K562 (cell line): ENCODE measurements at regions not wholly inside any gene's neighbourhood (a gene's known extent, or its start where the extent isn't known, plus 50 kb on each side); places are given as distances from the start of the nearest gene placed in this dataset.
A peak's percentile ranks its signal among the peaks of the same experiment; 100 is the strongest.

ENCODE experiments used
- ATAC-seq: fragments of 200-7000 bp; cut with Tn5 transposase; 3 replicates; pipeline ENCODE4 v1.9.1; 2020; ENCODE audit warnings: moderate library complexity
- BruUV-seq: library from RNA; stranded (reverse); fragments of 400-500 nt; replicated peaks from 2 replicates; lab custom pipeline; 2021; lab: Mats Ljungman, UMichigan
- CTCF ChIA-PET: fragments of 300-600 bp; formaldehyde crosslinking; extraction: SDS; loops from one replicate; lab custom pipeline; 2021; ENCODE audit warnings: low intra/inter-chr PET ratio; lab: Yijun Ruan, JAX
- POLR2A ChIA-PET: fragments of 300-600, 350-650 bp; sonication (Branson Sonifier 250); formaldehyde crosslinking; extraction: SDS; loops from one replicate; lab custom pipeline; 2021; ENCODE audit warnings: antibody characterized with exemption, inconsistent platforms; lab: Yijun Ruan, JAX
- DNase-seq, 4 experiments: peaks; one replicate each; pipeline versions ENCODE4 v3.0.0 to v3.0.0-alpha.2; 2011 to 2018; ENCODE audit warnings: low spot score in 3 of 4, mixed read lengths in 3 of 4; ENCODE audit errors: extremely low read depth in 1 of 4
- FAIRE-seq: peaks from 2 replicates; lab custom pipeline; 2011; peaks lifted over from hg19 to GRCh38; lab: Jason Lieb, UNC
- H2AFZ ChIP-seq: 2 replicates; pipeline ENCODE4 v1.6.0; 2011; ENCODE audit warnings: low read depth, low read length, control low read depth, inconsistent platforms
- H3K27ac ChIP-seq: fragments of 200-600 bp; 3 replicates; pipeline ENCODE4 v1.8.0; 2011; ENCODE audit warnings: low read depth, mild to moderate bottlenecking, control low read depth, inconsistent platforms, low read length, moderate library complexity, mixed read lengths; ENCODE audit errors: extremely low read depth
- H3K27me3 ChIP-seq, 2 experiments: fragments of 300-600 bp in 1 of 2; 2 replicates in 1 of 2; 3 replicates in 1 of 2; pipeline versions ENCODE4 v1.6.0 to v1.8.0; 2011; ENCODE audit warnings: inconsistent platforms in 2 of 2, low read length in 2 of 2, mild to moderate bottlenecking in 1 of 2, mixed read lengths in 1 of 2, moderate library complexity in 1 of 2; ENCODE audit not compliant: control insufficient read depth in 2 of 2, insufficient read depth in 2 of 2
- H3K36me3 ChIP-seq: fragments of 300-600 bp; 3 replicates; pipeline ENCODE4 v1.8.0; 2011; ENCODE audit warnings: mild to moderate bottlenecking, low read length, inconsistent platforms; ENCODE audit not compliant: control insufficient read depth, insufficient read depth
- H3K4me1 ChIP-seq, 2 experiments: fragments of 200-600 bp in 1 of 2; replicated peaks in 1 of 2; 2 replicates in 1 of 2; 3 replicates in 1 of 2; pipeline versions ENCODE4 v1.5.1 to v1.8.0; 2011; ENCODE audit warnings: inconsistent platforms in 2 of 2, low read length in 2 of 2, mild to moderate bottlenecking in 1 of 2, mixed read lengths in 1 of 2, moderate library complexity in 1 of 2; ENCODE audit not compliant: control insufficient read depth in 2 of 2, insufficient read depth in 2 of 2
- H3K4me2 ChIP-seq: 2 replicates; pipeline ENCODE4 v1.6.1; 2011; ENCODE audit warnings: low read length, control low read depth, inconsistent platforms, mixed read lengths; ENCODE audit not compliant: insufficient read depth
- H3K4me3 ChIP-seq: fragments of 200-600 bp; sonication (generic), shearing (Covaris generic); 2 replicates; pipeline ENCODE4 v1.5.1; 2016; ENCODE audit warnings: control low read depth, inconsistent platforms
- H3K79me2 ChIP-seq: fragments of 200-600 bp; 3 replicates; pipeline ENCODE4 v1.8.0; 2011; ENCODE audit warnings: low read length, inconsistent platforms; ENCODE audit not compliant: control insufficient read depth, insufficient read depth
- H3K9ac ChIP-seq, 2 experiments: 2 replicates each; pipeline versions ENCODE4 v1.6.0 to v1.6.1; 2011; ENCODE audit warnings: low read depth in 2 of 2, low read length in 2 of 2, control low read depth in 1 of 2, inconsistent platforms in 1 of 2, mild to moderate bottlenecking in 1 of 2, mixed read lengths in 1 of 2; ENCODE audit not compliant: insufficient read depth in 1 of 2
- H3K9me1 ChIP-seq: one replicate; pipeline ENCODE4 v1.6.0; 2011; ENCODE audit warnings: inconsistent platforms, mild to moderate bottlenecking, low read length, moderate library complexity; ENCODE audit not compliant: control insufficient read depth, insufficient read depth
- H3K9me3 ChIP-seq: replicated peaks from 2 replicates; pipeline ENCODE4 v1.5.1; 2011; ENCODE audit warnings: low read depth, low read length, inconsistent platforms; ENCODE audit not compliant: control insufficient read depth, insufficient read depth
- H4K20me1 ChIP-seq: replicated peaks from 2 replicates; pipeline ENCODE4 v1.6.1; 2011; ENCODE audit warnings: low read length, inconsistent platforms, mixed read lengths; ENCODE audit not compliant: control insufficient read depth, insufficient read depth
- COPS2 ChIP-seq: fragments of 450-650 bp; conservative IDR thresholded peaks from 2 replicates; pipeline ENCODE4 v1.6.1; 2016; ENCODE audit warnings: mild to moderate bottlenecking, moderate library complexity
- MAFG ChIP-seq: fragments of 450-650 bp; conservative IDR thresholded peaks from 2 replicates; pipeline ENCODE4 v1.6.1; 2016; ENCODE audit warnings: missing genetic modification characterization, missing compliant biosample characterization
- NFE2 ChIP-seq: IDR thresholded peaks from 2 replicates; pipeline ENCODE4 v1.6.1; 2014; ENCODE audit warnings: antibody characterized with exemption, low read depth
- NFIX ChIP-seq: fragments of 250-450 bp; sonication (Bioruptor Pico); IDR thresholded peaks from 2 replicates; pipeline ENCODE4 v1.4.0; 2020; ENCODE audit warnings: low read depth, mild to moderate bottlenecking, moderate library complexity
- PML ChIP-seq: IDR thresholded peaks from 2 replicates; pipeline ENCODE4 v1.6.1; 2012; ENCODE audit warnings: low read length, inconsistent platforms
- RFX7 ChIP-seq: fragments of 250-450 bp; sonication (Bioruptor Pico); IDR thresholded peaks from 2 replicates; pipeline ENCODE4 v1.5.1; 2021; ENCODE audit warnings: mild to moderate bottlenecking
- SLC30A9 ChIP-seq: fragments of 250-450 bp; sonication (Bioruptor Pico); IDR thresholded peaks from 2 replicates; pipeline ENCODE4 v1.8.0; 2022; ENCODE audit warnings: mild to moderate bottlenecking, moderate library complexity
- SUPT5H ChIP-seq: fragments of 450-650 bp; IDR thresholded peaks from 2 replicates; pipeline ENCODE4 v1.6.1; 2016
- TEAD2 ChIP-seq: fragments of 450-650 bp; IDR thresholded peaks from 2 replicates; pipeline ENCODE4 v1.6.1; 2016; ENCODE audit warnings: missing genetic modification characterization, control low read depth, missing compliant biosample characterization
- THRAP3 ChIP-seq: fragments of 450-650 bp; IDR thresholded peaks from 2 replicates; pipeline ENCODE4 v1.6.1; 2016; ENCODE audit warnings: mild to moderate bottlenecking, inconsistent platforms, borderline replicate concordance
- YBX1 ChIP-seq: fragments of 450-650 bp; IDR thresholded peaks from 2 replicates; pipeline ENCODE4 v1.7.1; 2016; ENCODE audit warnings: mild to moderate bottlenecking
- ZNF347 ChIP-seq: fragments of 450-650 bp; formaldehyde crosslinking; IDR thresholded peaks from 2 replicates; pipeline ENCODE4 v1.4.0; 2020; ENCODE audit warnings: low read depth, mild to moderate bottlenecking, moderate library complexity
- ZNF444 ChIP-seq: fragments of 250-450 bp; sonication (Bioruptor Pico); IDR thresholded peaks from 2 replicates; pipeline ENCODE4 v1.4.0; 2020; ENCODE audit warnings: mild to moderate bottlenecking, moderate library complexity
- ZNF830 ChIP-seq: fragments of 250-450 bp; sonication (Bioruptor Pico); IDR thresholded peaks from 2 replicates; pipeline ENCODE4 v1.5.0; 2021; ENCODE audit warnings: mild to moderate bottlenecking
- in situ Hi-C: fragments of 300-500 bp; cut with MboI; formaldehyde crosslinking; loops from 4 replicates; pipeline ENCODE4 v1.15.0; 2018; ENCODE audit warnings: inconsistent platforms, mixed read lengths
- intact Hi-C: fragments of 100-400 bp; cut with micrococcal nuclease; formaldehyde crosslinking; loops from 2 replicates; pipeline ENCODE4 v1.14.2; 2022
- TF ChIP-seq, protein P1 (sequence below): sonication (generic); formaldehyde crosslinking; IDR thresholded peaks from 2 replicates; pipeline ENCODE4 v1.8.0; 2022; ENCODE audit warnings: missing genetic modification reagents, mild to moderate bottlenecking, borderline replicate concordance
- TF ChIP-seq, protein P2 (sequence below): fragments of 250-450 bp; sonication (Bioruptor Pico); IDR thresholded peaks from 2 replicates; pipeline ENCODE4 v1.5.0; 2020; ENCODE audit warnings: mild to moderate bottlenecking, borderline replicate concordance
- TF ChIP-seq, protein P3 (sequence below): fragments of 450-650 bp; IDR thresholded peaks from 2 replicates; pipeline ENCODE4 v1.7.0; 2016; ENCODE audit warnings: borderline replicate concordance

DNA sequence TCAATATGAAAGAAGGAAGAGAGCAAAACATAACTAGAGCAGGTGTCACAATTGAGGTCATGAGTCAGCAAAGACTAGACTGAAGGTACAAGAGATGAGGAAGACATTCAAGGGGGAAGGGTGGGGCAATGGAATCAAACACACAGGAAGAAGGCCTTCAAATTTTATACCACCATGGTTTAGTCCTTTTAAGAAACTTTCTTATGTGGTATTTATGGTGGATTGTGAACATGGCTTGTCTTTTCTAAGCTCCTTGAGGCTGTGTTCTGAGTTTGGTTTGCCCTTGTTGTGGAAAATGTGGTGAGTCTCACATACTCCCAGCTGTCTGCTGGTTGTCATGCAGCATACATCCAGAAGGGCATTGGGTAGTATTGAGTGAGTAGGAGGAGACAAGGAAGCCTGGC lies 62.1 kb downstream of the NABP1 start:
- no peak overlapping the region for H3K9ac ChIP-seq
- no peaks in the 10 kb centered on the region for H4K20me1 ChIP-seq
- FAIRE-seq (no peak), ATAC-seq (0 out of 3 replicates have a peak, but pooled peaks have one; percentile 51), DNase-seq (no peak)
- in situ Hi-C loops (no loop called here), intact Hi-C loops (no loop called here)
- ChIA-PET POLR2A (no interaction called here), CTCF (no interaction called here)
- no peaks in the 10 kb centered on the region for H3K9me3 ChIP-seq
- no peaks in the 10 kb centered on the region for H3K9me1 ChIP-seq
- no TSS peak for BruUV-seq
- H3K79me2 ChIP-seq, result no peaks in the 10 kb centered on the region
- no peak overlapping the region; the same call in 2 of the 3 replicates for H3K27ac ChIP-seq
- H2AFZ ChIP-seq, result peak overlapping the region; percentile 40; the same call in 1 of the 2 replicates
- H3K4me1 ChIP-seq, result no peaks in the 10 kb centered on the region; a peak in 2 of 5 replicates
- no peaks in the 10 kb centered on the region for H3K27me3 ChIP-seq
- no peak overlapping the region for H3K4me3 ChIP-seq
- no peak overlapping the region for H3K4me2 ChIP-seq
- no peaks in the 10 kb centered on the region for H3K36me3 ChIP-seq
- TF ChIP-seq, protein P1, sequence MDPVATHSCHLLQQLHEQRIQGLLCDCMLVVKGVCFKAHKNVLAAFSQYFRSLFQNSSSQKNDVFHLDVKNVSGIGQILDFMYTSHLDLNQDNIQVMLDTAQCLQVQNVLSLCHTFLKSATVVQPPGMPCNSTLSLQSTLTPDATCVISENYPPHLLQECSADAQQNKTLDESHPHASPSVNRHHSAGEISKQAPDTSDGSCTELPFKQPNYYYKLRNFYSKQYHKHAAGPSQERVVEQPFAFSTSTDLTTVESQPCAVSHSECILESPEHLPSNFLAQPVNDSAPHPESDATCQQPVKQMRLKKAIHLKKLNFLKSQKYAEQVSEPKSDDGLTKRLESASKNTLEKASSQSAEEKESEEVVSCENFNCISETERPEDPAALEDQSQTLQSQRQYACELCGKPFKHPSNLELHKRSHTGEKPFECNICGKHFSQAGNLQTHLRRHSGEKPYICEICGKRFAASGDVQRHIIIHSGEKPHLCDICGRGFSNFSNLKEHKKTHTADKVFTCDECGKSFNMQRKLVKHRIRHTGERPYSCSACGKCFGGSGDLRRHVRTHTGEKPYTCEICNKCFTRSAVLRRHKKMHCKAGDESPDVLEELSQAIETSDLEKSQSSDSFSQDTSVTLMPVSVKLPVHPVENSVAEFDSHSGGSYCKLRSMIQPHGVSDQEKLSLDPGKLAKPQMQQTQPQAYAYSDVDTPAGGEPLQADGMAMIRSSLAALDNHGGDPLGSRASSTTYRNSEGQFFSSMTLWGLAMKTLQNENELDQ (CRISPR knock-in tag), result no peak
- no peak for TF ChIP-seq SLC30A9
- no peak for TF ChIP-seq NFIX (CRISPR knock-in tag)
- TF ChIP-seq ZNF347, result no peak
- peak; percentile 53 for TF ChIP-seq MAFG (tag)
- no peak for TF ChIP-seq ZNF830 (CRISPR knock-in tag)
- no peak for TF ChIP-seq ZNF444
- no peak for TF ChIP-seq RFX7 (CRISPR knock-in tag)
- no peak for TF ChIP-seq TEAD2 (tag)
- TF ChIP-seq, protein P2, sequence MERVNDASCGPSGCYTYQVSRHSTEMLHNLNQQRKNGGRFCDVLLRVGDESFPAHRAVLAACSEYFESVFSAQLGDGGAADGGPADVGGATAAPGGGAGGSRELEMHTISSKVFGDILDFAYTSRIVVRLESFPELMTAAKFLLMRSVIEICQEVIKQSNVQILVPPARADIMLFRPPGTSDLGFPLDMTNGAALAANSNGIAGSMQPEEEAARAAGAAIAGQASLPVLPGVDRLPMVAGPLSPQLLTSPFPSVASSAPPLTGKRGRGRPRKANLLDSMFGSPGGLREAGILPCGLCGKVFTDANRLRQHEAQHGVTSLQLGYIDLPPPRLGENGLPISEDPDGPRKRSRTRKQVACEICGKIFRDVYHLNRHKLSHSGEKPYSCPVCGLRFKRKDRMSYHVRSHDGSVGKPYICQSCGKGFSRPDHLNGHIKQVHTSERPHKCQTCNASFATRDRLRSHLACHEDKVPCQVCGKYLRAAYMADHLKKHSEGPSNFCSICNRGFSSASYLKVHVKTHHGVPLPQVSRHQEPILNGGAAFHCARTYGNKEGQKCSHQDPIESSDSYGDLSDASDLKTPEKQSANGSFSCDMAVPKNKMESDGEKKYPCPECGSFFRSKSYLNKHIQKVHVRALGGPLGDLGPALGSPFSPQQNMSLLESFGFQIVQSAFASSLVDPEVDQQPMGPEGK (CRISPR knock-in tag), result no peak
- no peak for TF ChIP-seq YBX1
- no peak for TF ChIP-seq THRAP3
- no peak for TF ChIP-seq PML
- TF ChIP-seq SUPT5H, result no peak
- TF ChIP-seq NFE2, result peak; percentile 65
- TF ChIP-seq COPS2, result no peak
- TF ChIP-seq, protein P3, sequence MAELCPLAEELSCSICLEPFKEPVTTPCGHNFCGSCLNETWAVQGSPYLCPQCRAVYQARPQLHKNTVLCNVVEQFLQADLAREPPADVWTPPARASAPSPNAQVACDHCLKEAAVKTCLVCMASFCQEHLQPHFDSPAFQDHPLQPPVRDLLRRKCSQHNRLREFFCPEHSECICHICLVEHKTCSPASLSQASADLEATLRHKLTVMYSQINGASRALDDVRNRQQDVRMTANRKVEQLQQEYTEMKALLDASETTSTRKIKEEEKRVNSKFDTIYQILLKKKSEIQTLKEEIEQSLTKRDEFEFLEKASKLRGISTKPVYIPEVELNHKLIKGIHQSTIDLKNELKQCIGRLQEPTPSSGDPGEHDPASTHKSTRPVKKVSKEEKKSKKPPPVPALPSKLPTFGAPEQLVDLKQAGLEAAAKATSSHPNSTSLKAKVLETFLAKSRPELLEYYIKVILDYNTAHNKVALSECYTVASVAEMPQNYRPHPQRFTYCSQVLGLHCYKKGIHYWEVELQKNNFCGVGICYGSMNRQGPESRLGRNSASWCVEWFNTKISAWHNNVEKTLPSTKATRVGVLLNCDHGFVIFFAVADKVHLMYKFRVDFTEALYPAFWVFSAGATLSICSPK, result no peak
